ENCODE measurements at regions not wholly inside any gene's neighbourhood (a gene's known extent, or its start where the extent isn't known, plus 50 kb on each side); places are given as distances from the start of the nearest gene placed in this dataset.
"Not testable (repeated sequence)": the region's sequence is repeated elsewhere in the genome, so short reads cannot be mapped to it uniquely, and the experiment has no call there.

DNA sequence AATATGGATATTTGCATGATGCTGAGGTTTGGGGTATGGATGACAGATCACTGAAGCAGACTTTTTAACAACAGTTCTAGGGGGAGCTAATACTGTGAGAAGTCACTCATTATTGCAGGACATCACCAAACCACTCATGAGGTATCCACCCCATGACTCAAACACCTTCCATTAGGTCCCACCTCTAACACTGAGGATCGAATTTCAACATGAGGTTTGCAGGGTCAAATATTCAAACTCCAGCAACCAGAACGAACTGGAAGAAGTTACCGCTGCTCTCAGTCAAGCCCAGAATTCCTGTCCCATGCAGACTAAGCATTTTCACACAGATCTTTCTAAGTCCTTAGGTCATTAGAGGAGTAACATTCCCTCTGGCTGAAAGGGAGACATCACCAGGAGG is 758.9 kb downstream of the UQCRFS1 start:
- no peak for DNase-seq

DNA sequence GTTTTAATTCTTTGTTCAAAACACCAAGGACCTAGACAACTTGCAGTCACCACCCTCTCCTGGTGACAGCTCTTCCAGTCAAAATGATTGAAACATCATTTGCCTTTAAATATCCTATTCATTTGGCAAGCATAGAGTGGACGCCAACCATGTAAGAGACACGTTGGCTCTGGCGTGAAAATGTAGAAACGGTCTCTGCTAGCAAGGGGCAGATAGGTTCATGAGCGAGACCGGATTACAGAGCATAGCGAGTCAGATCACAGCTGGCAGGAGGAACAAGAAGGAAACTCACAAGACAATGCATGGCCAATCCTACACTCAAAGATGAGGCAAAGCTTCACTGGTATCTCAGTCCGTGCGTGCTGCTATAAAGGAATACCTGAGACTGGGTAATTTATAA is 759.5 kb downstream of the UQCRFS1 start:
- DNase-seq = no peak

DNA sequence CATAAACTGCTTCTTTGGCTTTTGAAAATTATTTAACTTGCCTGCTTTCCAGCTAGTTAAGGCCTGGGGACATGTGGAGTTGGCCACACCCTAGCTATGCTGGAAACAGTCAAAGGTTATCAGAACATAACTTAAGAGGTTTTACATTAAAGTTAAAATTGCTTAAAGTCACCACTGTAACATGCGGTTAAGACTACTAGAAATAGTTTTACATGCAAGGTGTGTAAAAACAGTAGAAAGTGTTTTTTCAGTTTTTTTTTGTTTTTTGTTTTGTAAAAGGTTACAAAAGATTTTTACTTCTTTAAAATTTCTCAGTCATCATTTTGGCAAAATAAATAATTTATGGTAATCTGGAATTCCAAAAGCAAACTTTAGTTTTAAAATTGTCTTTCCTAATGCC is 763.1 kb downstream of the UQCRFS1 start:
- DNase-seq = no peak

DNA sequence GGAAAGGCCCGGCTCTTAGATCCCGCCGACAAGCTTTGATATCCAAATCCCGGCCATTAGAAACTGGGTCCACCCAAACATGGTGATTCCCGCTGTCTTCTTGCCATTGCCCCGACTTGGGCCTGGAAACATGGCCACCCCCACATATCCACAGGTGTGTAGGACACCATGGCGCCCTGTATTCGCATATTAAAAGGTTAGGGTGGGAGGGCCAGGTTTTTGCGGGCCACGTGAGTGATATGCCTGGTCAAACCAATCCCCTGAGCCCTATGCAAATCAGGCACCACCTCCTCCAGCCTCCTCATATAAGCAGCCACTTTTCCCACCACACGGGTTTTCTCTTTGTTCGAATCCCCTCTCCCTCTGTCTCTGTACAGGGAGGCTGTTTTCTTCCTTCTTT is 766.4 kb downstream of the UQCRFS1 start:
- no peak for DNase-seq

DNA sequence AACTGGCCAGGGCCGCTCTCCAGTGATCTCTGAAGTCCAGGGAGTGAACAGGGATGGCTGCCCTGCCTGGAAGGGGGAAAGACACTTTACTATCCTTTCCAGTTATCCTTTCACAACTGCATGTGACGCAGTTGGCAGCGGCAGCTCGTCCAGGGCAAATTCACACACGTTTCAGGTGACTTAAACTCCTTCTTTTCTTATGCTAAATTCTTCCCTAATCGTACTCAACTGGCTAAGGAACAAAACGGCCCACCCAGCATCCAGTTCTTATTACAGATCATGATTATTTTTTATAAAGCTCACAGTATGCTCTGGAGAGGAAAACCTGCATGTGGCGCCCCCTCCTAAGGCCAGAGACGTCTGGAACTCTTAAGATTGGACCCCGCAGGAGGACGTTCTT is 767.1 kb downstream of the UQCRFS1 start:
- no peak for DNase-seq

DNA sequence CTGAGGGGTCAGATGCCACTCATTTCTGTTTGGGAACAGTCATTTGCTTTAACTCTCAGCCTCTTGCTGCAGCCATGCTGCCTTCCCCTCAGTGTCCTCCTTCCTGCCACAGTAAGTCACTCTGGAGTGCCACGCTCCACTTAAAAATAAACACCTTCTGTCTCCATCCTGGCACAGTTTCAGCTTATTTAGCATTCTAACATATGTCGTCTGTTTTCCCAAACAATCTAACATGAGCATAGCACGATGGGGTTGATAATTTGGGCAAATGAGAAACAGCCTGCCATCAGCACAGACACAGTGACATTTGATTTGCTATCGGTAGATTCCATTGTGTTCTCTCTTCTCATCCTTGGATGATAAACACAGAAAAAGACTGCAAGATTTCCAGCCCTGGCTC is 768.6 kb downstream of the UQCRFS1 start:
- DNase-seq = no peak

DNA sequence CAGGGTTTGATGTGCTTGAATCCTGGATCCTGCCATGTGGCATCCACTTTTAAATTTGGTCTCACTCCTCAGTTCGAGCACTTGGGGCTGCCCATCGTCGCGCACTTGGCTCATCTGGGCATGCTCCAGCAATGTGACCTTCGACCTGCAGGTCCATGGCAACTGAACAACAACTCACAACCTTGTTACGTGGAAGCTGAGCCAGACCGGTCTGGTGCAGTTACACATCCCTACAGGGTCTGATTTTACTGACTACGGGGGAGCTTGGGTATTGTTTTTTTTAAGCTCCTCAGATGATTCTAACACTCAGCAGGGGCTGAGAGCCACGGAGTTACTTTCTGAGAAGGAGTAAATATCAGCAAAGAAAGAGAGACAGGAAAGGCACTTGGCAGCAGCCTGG is 769.6 kb downstream of the UQCRFS1 start:
- DNase-seq = no peak

DNA sequence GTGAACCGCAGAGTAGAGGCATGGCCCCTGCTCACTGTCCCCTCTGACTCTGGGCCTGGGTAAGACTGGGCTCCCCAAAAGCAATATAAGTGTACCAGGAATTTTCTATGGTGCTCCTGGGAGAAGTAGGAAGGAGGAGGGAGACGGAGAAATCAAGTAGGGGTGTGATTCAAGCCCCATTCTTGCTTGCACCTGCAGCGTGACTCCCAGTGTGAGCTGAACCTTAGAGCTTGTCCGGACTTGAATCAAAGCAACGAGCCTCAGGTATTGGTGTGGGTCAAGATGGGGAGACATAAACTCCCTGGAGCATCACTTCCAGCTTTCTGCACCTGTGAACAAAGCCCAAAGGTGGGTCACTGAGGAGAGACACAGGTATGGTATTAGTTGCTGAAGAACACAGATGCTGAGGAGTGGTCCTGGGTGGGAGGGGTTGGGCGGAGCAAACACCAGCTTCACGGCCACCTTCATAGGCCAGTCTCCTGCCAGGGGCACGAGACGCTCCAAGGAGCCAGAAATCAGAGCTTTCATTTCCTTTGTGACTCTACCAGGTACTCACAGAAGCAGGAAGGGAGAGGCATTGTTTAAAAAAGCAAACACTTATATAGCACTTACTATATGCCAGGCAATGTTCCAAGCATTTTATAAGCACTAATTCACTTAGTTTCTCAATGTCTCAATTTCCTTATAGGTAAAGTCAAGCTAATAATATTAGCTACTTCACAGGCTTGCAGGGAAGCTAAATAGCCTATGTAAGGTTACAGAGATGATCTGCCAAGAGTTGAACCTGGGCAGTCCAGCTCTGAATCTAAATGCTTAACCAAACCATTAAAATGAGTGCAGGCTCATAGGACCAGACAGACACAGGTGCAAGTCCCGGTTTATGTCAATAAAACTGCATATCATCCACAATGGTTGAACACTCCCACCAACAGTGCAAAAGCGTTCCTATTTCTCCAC is 775.3 kb downstream of the UQCRFS1 start:
- DNase-seq = no peak

DNA sequence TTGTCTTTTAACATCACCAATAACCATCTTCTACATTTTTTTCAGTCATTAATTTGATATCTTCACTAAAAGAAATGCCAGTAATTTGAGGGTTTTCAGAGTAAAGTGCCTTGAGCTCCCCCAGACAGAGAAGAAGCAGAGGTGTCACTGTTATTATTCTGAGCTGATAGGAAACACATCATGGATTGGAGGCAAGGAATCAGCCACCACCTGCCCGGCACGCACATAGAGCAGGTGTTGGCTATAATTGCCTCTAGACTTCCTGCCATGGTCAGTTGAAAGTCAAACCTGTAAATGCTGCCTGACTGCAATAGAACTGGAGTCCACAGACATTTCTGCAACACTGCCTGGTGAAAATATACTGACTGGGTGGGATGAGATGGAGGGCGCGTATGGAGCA is 776.6 kb downstream of the UQCRFS1 start:
- DNase-seq = no peak

DNA sequence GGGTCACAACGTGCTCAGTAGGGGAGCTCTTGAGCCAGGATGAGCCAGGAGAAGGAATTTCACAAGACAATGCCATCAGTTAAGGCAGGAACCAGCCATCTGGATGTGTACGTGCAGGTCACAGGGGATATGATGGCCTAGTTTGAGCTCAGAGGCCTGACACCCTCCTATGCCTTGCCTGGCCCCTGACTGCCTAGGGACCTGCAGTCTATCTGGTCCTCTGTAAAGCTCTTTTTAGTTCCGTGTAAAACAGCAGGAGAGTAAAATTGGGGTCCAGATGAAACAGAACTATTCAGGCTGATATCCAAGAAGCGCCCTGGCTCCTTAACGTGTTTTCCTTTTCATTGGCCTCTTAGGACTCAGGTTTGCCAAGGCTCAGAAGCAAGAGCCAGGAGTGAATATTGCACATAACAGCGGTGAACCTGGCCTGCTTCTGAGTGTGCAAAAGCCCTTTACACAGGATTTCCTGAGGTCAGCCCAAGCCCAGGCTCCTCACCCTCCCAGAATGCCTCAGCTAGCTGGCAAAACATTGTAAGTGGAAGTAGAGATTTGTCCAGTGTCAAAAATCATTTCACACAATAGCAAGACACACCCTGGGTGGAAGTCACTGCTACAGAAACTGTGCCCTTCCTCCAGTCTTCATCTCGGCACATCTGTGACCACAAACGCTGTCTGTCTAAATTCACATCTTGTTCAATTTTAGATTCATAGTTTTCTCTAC is 777.2 kb downstream of the UQCRFS1 start:
- no peak for DNase-seq

DNA sequence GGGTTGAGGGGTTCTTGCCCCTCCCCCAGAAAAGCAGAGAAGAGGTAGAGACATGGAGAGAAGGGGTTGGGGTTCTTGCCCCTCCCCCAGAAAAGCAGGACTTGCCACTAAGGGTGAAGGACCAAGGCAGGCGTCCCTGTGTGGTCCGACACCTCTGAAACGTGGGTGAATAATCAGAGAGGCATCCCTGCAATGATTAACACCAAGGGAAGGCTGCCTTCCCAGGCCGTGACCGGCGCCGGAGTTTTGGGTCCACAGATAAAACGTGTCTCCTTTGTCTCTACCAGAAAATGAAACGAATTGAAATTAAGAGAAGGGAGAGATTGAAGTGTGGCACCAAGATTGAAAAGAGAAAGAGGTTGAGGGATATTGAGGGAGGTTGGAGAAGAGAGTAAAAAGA is 778.2 kb downstream of the UQCRFS1 start:
- DNase-seq = not testable (repeated sequence)

DNA sequence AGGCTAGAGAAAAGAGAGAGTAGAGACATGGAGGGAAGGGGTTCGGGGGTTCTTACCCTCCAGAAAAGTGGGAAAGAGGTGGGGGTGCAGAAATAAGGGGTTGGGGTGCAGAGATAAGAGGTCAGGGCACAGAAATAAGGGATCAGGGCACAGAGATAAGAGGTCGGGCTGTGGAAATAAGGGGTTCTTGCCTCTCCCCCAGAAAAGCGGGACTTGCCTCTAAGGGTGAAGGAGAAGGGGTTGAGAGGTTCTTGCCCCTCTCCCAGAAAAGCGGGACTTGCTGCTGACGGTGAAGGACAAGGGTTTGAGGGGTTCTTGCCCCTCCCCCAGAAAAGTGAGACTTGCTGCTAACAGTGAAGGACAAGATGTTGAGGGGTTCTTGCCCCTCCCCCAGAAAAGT is 778.6 kb downstream of the UQCRFS1 start:
- DNase-seq = not testable (repeated sequence)

DNA sequence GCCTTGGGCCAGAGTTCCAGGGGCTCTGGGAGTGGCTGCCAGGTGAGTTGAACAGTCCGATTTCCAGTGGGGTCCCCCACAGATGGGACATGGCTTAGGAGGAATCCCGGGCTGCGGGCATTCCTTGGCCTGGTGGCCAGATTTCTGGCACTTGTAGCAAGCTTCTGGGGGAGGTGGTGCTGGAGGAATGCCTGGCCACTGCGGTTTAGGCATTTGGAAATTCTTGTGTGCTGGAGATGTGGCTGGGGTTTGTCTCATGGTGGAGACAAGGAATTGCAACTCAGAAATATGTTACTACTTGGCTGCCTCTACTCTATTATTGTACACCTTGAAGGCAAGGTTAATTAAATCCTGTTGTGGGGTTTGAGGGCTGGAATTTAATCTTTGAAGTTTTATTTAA is 779.8 kb downstream of the UQCRFS1 start:
- DNase-seq = not testable (repeated sequence)

DNA sequence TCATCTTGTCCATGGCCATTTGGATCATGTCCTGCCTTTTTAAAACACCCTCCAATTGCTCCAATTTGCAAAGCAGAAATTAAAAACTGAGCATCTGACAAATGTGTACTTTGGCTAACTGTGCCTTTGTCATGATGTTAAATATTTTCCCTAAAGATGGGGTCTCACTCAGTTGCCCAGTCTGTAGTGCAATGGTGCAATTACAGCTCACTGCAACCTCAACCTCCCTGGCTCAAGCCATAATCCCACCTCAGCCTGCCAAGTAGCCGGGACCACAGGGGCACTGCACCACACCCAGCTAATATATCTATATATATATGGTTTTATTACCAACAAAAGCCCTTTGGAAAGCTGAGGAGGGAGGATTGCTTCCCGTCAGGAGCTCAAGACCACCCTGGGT is 782.7 kb downstream of the UQCRFS1 start:
- DNase-seq = no peak

DNA sequence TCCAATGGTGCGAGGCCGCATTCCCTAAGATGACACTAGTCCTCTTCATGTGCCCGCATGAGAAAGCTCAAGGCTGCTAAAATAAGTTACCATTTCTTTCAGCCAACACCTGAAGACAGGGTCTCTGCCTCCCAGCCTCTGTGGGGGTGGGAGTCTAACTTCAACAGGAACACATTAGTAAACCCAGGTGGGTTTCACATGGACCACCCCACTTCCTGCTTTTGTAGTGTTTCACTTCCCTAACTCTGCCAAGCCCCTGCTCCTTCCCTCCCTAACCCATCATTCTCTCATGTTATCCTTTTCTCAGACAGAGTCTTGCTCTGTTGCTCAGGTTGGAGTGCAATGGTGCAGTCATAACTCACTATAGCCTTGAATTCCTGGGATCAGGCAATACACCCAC is 783.6 kb downstream of the UQCRFS1 start:
- no peak for DNase-seq

DNA sequence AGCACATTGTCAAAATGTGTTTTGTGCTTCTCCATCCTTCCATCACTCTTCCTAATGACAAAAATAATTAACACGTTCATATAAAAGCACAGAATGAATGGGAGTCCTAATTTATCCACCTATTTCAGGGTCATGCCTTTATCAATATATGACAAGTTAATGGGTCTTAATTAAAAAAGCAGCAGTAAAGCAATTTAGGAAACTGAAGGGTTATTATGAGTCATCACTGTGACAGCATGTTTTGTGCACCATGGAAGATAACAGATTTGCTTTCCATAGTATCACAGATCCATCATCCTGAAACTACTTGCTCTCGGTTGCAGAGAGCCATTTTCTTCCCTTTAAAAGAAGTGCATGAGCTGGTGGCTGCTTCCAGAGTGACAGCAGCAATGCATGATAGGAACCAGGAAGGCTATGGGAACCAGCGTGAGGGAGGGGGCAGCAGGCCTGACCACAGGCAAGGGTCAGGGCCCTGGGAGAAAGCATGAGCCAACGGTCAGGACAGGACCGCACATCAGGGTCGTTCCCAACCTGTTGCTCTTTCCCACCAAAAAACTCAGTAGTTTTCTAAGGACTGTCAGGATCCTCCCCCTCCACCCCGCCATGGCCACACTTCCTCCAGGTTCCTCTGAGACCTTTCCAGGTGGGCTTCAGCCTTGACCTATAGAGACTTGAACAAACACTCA is 784.1 kb downstream of the UQCRFS1 start:
- DNase-seq = no peak

DNA sequence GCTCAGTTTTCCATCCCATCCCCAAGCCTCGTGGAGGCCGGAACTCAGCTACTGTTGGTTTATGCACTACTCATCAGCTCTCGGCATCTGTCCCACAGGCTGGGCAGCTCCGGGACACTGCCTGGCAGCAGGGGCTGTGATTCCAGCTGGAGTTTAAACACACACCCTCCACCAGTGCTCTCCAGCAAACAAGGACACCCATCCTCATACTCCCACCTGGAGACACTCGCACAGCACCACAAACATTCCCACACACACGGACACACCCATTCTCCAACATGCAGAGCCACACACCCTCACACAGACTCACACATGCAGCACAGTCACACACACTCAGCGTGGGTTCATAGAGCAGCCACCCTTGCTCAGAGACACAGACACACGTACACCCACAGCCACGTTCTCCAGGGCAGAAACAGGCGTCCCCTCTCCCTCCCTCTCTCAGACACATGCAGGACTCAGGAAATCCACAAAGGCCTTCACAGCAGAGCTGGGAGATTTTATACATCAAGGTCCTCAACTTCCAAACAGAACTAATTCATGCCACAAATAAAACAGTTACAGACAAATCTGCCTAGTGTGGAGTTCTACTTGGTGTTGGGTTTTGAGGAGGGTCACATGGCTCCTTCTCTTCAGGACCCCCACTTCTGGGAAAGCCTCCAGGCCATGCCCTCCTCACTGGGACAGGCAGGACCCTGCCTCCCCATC is 785.4 kb downstream of the UQCRFS1 start:
- no peak for DNase-seq

DNA sequence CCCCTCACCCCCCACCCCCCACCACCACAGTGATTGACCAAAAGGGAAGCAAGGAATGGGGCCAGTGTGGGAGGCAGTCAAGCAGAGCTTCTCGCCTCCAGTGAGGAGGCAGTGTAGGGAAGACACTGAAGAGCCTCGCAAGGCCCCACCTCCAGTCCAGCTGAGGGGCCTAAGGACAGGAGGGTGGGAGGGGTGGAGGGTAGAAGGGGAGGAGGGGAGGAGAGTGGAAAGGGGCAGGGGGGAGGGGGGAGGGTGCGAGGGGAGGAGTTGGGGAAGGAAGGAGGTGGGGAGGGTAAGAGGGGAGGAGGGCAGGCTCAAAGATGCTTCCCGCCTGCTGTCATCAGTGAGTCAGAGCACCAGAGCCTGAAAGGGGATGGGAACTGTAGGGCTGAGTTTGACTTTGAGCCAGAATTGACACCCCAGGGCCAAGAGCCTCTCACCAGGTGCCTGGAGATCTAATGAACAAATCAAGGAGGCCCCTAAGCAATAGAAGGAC is 786.2 kb downstream of the UQCRFS1 start:
- DNase-seq = no peak

DNA sequence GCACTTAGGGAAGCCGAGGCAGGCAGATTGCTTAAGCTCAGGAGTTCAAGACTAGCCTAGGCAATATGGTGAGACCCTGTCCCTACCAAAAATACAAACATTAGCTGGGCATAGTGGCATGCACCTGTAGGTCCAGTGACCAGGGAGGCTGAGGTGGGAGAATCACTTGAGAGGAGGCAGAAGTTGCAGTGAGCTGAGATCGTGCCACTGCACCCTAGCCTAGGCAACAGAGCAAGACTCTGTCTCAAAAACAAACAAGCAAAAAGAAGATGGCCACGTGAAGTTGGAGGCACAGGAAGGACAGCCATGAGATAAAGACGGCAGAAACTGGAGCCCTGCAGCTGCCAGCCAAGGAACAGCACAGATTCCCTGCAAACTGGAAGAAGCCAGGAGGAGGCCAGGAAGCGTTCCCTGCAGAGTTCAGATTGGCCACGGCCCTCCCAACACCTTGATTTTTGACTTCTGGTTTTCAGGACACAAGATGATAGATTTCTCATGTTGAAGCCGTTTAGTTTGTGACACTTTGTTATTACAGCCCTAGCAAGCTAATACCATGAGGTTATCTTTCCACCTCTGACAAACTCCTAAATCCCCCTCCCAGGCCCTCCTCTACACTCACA is 786.7 kb downstream of the UQCRFS1 start:
- DNase-seq = no peak

DNA sequence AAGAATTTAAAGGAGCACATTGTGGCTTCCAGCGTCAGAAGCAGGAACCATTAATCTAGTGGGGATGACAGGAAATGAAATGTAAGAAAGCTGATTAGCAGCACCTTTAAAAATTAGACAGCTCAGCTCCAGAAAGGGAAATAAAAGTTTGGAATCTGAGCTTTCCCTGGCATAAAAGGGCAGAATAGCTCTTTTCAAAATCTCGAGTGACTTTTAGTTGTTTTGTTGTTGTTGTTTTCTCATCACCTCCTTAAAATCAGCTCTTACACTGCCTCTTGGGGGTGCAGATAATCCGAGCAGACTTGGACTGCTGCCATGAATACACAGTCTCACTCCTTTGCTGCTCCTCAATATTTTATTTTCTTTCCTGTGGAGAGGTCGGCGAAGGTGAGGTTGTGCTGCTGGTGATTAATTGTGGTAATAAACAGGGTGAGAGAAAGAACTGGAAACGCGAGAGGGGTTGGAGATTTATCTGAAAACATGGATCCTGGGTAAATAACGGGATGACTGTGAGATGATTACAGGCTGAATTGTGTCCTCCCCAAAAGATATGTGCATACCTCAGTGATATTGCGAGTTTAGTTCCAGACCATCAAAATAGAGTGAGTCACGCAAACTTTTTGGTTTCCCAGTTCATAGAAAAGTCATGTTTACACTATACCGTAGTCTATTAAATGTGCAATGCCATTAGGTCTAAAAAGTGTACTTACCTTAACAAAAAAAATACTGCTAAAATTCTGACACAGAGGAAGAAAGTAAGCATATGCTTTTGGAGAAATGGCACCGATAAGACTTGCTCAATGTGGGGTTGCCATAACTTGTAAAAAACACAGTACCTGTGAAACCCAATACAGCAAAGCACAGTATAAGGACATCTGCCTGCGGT is 787.7 kb downstream of the UQCRFS1 start:
- DNase-seq = no peak

DNA sequence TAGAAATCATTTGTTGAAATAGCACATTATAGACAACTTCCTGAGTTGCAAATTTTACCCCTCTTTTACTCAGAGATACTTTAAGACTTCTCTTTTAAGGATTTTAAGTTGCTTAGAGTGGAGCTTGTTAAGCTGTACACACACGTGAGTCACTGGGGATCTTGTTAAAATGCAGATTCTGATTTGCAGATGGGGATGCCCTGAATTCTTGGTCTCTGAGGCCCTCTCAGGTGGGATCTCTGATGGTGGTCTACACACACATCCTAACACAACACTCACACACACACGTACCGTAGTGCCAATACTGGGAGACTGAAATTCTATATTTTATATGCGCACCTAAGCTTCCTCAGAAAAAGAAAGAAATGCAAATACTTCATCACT is 788.3 kb downstream of the UQCRFS1 start:
- no peak for DNase-seq
